Kidney epithelial cell (primary cell): ENCODE measurements at regions not wholly inside any gene's neighbourhood (a gene's known extent, or its start where the extent isn't known, plus 50 kb on each side); places are given as distances from the start of the nearest gene placed in this dataset.
A peak's percentile ranks its signal among the peaks of the same experiment; 100 is the strongest.

ENCODE experiments used
- DNase-seq: peaks from one replicate; pipeline ENCODE4 v3.0.0-alpha.2; 2010; ENCODE audit warnings: low read depth
- H3K27me3 ChIP-seq: 2 replicates; pipeline ENCODE4 v1.6.0; 2011; ENCODE audit warnings: low read length; ENCODE audit not compliant: control insufficient read depth, insufficient read depth
- H3K36me3 ChIP-seq: 2 replicates; pipeline ENCODE4 v1.5.1; 2011; ENCODE audit warnings: low read length; ENCODE audit not compliant: control insufficient read depth, insufficient read depth
- H3K4me3 ChIP-seq: 2 replicates; pipeline ENCODE4 v1.5.1; 2011; ENCODE audit warnings: low read depth, mild to moderate bottlenecking, control low read depth, low read length
- TF ChIP-seq, protein P1 (sequence below): IDR thresholded peaks from 2 replicates; pipeline ENCODE4 v1.5.1; 2011; ENCODE audit warnings: mild to moderate bottlenecking, moderate library complexity, low read length, control low read depth, inconsistent platforms; ENCODE audit not compliant: insufficient read depth, poor library complexity, severe bottlenecking

- H3K36me3 ChIP-seq = no peaks in the 10 kb centered on the region
- TF ChIP-seq, protein P1, sequence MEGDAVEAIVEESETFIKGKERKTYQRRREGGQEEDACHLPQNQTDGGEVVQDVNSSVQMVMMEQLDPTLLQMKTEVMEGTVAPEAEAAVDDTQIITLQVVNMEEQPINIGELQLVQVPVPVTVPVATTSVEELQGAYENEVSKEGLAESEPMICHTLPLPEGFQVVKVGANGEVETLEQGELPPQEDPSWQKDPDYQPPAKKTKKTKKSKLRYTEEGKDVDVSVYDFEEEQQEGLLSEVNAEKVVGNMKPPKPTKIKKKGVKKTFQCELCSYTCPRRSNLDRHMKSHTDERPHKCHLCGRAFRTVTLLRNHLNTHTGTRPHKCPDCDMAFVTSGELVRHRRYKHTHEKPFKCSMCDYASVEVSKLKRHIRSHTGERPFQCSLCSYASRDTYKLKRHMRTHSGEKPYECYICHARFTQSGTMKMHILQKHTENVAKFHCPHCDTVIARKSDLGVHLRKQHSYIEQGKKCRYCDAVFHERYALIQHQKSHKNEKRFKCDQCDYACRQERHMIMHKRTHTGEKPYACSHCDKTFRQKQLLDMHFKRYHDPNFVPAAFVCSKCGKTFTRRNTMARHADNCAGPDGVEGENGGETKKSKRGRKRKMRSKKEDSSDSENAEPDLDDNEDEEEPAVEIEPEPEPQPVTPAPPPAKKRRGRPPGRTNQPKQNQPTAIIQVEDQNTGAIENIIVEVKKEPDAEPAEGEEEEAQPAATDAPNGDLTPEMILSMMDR = no peak
Observed at GRCh38 chr10:84838851-84839250, 510.5 kb downstream of the CCSER2 start.

GRCh38 chr10:84842593-84842992, 514.2 kb downstream of the CCSER2 start:
- no peaks in the 10 kb centered on the region for H3K27me3 ChIP-seq
- H3K4me3 ChIP-seq = no peak overlapping the region
- DNase-seq = no peak
- no peaks in the 10 kb centered on the region for H3K36me3 ChIP-seq
- TF ChIP-seq, protein P1 = no peak

More at GRCh38 chr10:84838851-84839250, 510.5 kb downstream of the CCSER2 start:
- DNase-seq = no peak
- Histone ChIP-seq H3K27me3 (no peaks in the 10 kb centered on the region), H3K4me3 (no peak overlapping the region)

DNA sequence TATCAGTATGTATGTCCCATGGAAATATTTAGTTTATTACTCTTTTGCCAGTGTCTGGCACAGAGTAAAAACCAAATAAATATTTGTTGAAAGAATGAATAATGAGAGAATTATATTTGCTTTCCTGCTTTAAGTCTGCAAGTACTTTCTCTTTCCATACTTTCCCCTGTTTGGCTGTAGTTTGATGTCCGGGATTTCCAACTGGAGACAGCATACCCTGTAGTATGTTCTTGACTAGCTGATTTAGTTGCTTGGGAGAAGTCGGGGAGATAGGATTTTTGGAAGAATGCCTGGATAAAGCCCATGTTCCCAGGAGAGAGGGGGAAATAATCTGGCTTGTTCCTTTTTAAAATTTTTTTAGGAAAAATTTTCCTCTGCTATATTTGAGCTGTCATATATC, 516.1 kb downstream of the CCSER2 start:
- TF ChIP-seq, protein P1 = no peak
- DNase-seq = no peak
- H3K27me3 ChIP-seq = no peaks in the 10 kb centered on the region
- no peak overlapping the region for H3K4me3 ChIP-seq
- H3K36me3 ChIP-seq = no peaks in the 10 kb centered on the region

DNA sequence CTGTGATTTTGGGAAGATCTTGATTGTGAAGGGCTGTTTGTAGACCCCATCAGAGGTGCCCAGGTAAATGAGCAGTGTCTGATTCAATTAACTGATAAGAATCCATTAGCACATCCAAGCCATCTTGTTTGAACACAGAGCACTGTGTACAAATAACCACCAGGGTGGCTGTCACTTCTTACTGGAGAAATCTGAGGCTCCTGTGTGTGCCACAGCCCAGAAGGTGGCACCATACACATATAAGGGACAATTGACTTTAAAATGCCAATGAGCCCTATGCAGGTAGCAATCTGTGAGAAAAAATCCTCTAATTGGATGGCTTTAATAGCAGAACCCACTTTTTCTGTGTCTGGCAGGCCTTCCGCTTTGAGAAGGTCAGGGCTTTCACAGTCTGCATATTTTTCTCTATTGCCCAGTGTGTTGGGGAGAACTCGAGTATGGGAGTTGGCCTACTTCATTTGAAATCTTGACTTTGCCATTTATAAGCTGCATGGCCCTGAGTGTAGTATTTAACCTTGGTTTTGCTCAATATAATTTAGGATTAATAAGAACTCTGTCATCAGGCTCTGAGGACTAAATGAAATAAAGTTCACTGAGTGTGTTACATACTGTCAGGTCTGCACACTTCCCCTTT, 517.4 kb downstream of the CCSER2 start:
- no peak overlapping the region for H3K4me3 ChIP-seq
- DNase-seq = no peak
- TF ChIP-seq, protein P1 = peak; percentile 27
- no peaks in the 10 kb centered on the region for H3K36me3 ChIP-seq
- no peaks in the 10 kb centered on the region for H3K27me3 ChIP-seq

DNA sequence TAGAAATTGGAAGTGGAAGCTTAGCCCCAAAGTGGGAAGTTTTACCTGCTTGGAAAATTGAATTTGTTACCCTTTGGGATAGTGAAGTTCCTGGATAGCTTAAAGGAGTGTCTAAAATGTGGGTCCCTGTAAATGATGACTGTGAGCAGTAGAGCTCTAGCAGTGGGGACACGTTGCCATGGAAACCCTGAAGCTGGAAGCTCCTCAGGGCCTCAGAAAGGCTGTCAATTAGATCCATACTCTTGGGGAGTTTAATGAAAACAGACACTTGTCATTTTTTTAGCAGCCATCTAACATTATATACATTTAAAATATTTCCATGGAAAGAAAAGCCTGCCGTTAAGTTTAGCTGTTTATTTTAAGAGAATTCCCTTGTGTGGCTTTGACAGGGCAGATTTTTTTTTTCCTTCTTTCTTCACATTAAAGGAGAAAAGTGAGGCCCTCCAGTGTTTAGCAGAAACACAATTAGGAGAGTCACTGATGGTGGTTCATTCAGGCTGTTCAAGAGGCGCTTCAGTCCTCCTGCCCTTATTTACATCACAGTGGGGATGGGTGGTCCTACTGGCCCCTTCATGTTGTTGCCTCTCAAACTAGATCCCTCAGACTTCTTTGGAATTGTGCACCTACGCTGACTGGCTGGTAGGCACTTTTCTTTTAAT, 518.4 kb downstream of the CCSER2 start:
- DNase-seq = no peak
- TF ChIP-seq, protein P1 = no peak
- H3K27me3 ChIP-seq = no peaks in the 10 kb centered on the region
- H3K4me3 ChIP-seq = no peak overlapping the region
- H3K36me3 ChIP-seq = no peaks in the 10 kb centered on the region

- TF ChIP-seq, protein P1 = no peak
- DNase-seq = no peak
- no peak overlapping the region for H3K4me3 ChIP-seq
- no peaks in the 10 kb centered on the region for H3K27me3 ChIP-seq
- no peaks in the 10 kb centered on the region for H3K36me3 ChIP-seq
Observed at GRCh38 chr10:84848967-84849366, 520.6 kb downstream of the CCSER2 start.
